A673 (cell line): ENCODE measurements at regions not wholly inside any gene's neighbourhood (a gene's known extent, or its start where the extent isn't known, plus 50 kb on each side); places are given as distances from the start of the nearest gene placed in this dataset.

Source experiments
- EZH2 ChIP-seq: fragments of 200-600 bp; sonication (generic); IDR thresholded peaks from 2 replicates; pipeline ENCODE4 v1.6.1; 2017; ENCODE audit warnings: borderline replicate concordance, low read depth, mild to moderate bottlenecking, mixed read lengths, antibody characterized with exemption, low read length; ENCODE audit not compliant: poor library complexity, severe bottlenecking
- TF ChIP-seq, protein P1 (sequence below): fragments of 300-800, 200-600 bp; sonication (generic); conservative IDR thresholded peaks from 2 replicates; pipeline ENCODE4 v1.5.1; 2017; ENCODE audit warnings: low read depth, mild to moderate bottlenecking, antibody characterized with exemption, low read length, moderate library complexity, mixed read lengths

DNA sequence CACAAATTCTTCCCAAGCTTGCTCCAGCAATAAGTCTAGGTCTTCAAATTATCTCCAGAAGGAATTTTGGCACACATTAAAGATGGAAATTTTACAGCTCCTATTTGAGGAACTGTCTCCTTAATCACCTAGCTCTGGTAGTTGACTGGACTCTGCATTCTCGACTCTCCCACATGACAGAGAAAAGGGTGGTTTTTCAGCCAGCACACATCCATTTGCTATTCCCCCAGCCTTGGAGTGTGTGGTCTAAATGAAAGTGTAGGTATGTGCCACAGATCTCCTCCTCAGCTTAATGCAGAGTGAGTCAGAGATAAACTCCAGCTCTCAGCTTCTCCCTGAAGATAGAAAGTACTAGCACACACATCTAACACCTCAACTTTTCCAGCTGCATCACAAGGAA, 62.2 kb upstream of the ALCAM start:
- TF ChIP-seq EZH2: no peak
- TF ChIP-seq, protein P1, sequence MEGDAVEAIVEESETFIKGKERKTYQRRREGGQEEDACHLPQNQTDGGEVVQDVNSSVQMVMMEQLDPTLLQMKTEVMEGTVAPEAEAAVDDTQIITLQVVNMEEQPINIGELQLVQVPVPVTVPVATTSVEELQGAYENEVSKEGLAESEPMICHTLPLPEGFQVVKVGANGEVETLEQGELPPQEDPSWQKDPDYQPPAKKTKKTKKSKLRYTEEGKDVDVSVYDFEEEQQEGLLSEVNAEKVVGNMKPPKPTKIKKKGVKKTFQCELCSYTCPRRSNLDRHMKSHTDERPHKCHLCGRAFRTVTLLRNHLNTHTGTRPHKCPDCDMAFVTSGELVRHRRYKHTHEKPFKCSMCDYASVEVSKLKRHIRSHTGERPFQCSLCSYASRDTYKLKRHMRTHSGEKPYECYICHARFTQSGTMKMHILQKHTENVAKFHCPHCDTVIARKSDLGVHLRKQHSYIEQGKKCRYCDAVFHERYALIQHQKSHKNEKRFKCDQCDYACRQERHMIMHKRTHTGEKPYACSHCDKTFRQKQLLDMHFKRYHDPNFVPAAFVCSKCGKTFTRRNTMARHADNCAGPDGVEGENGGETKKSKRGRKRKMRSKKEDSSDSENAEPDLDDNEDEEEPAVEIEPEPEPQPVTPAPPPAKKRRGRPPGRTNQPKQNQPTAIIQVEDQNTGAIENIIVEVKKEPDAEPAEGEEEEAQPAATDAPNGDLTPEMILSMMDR: no peak
